Muscle layer of duodenum (tissue), 2 donors: ENCODE measurements at regions not wholly inside any gene's neighbourhood (a gene's known extent, or its start where the extent isn't known, plus 50 kb on each side); places are given as distances from the start of the nearest gene placed in this dataset.
"Not testable (repeated sequence)": the region's sequence is repeated elsewhere in the genome, so short reads cannot be mapped to it uniquely, and the experiment has no call there.

Experiments used
- H3K27ac ChIP-seq: one replicate; pipeline ENCODE4 v1.7.0; 2013; ENCODE audit warnings: mild to moderate bottlenecking, low read length
- H3K27me3 ChIP-seq: one replicate; pipeline ENCODE4 v1.7.0; 2013; ENCODE audit warnings: low read depth, mild to moderate bottlenecking, control low read depth, low read length
- H3K36me3 ChIP-seq, 2 donors: one replicate each; pipeline ENCODE4 v1.7.0; 2013; ENCODE audit warnings: low read length in 2 of 2, control low read depth in 1 of 2, mild to moderate bottlenecking in 1 of 2; ENCODE audit not compliant: insufficient read depth in 2 of 2, control insufficient read depth in 1 of 2
- H3K4me1 ChIP-seq, 2 donors: one replicate each; pipeline ENCODE4 v1.7.0; 2013; ENCODE audit warnings: low read length in 2 of 2, mild to moderate bottlenecking in 2 of 2, control low read depth in 1 of 2, moderate library complexity in 1 of 2; ENCODE audit not compliant: insufficient read depth in 2 of 2, control insufficient read depth in 1 of 2
- H3K4me3 ChIP-seq, 2 donors: one replicate each; pipeline ENCODE4 v1.7.0; 2013; ENCODE audit warnings: low read length in 2 of 2, low read depth in 1 of 2, mild to moderate bottlenecking in 1 of 2
- H3K9me3 ChIP-seq, 2 donors: one replicate each; pipeline ENCODE4 v1.7.0; 2013; ENCODE audit warnings: low read length in 2 of 2, control low read depth in 1 of 2, mild to moderate bottlenecking in 1 of 2; ENCODE audit not compliant: control insufficient read depth in 1 of 2
- donor health status: healthy.

- H3K36me3 ChIP-seq = no peaks in the 10 kb centered on the region
- H3K9me3 ChIP-seq = no peaks in the 10 kb centered on the region
- H3K27ac ChIP-seq = no peak overlapping the region
- no peaks in the 10 kb centered on the region for H3K27me3 ChIP-seq
- no peaks in the 10 kb centered on the region for H3K4me1 ChIP-seq
- H3K4me3 ChIP-seq = no peak overlapping the region
Measured at GRCh38 chr4:82247171-82247570, 126.6 kb downstream of the HNRNPD start.

GRCh38 chr4:82241534-82241933 lies 132.3 kb downstream of the HNRNPD start:
- no peak overlapping the region for H3K4me3 ChIP-seq
- H3K9me3 ChIP-seq = no peaks in the 10 kb centered on the region
- H3K27me3 ChIP-seq = no peaks in the 10 kb centered on the region
- H3K4me1 ChIP-seq = no peaks in the 10 kb centered on the region
- H3K36me3 ChIP-seq = no peaks in the 10 kb centered on the region
- no peak overlapping the region for H3K27ac ChIP-seq

GRCh38 chr4:82240410-82240809 lies 133.4 kb downstream of the HNRNPD start:
- no peaks in the 10 kb centered on the region for H3K27me3 ChIP-seq
- no peak overlapping the region for H3K4me3 ChIP-seq
- H3K4me1 ChIP-seq = no peaks in the 10 kb centered on the region
- H3K27ac ChIP-seq = no peak overlapping the region
- H3K36me3 ChIP-seq = no peaks in the 10 kb centered on the region
- no peaks in the 10 kb centered on the region for H3K9me3 ChIP-seq

- not testable (repeated sequence) for H3K9me3 ChIP-seq, H3K4me1 ChIP-seq, H3K27me3 ChIP-seq
Measured at GRCh38 chr4:82237142-82237541, 136.6 kb downstream of the HNRNPD start.

GRCh38 chr4:82235346-82235745 lies 138.4 kb downstream of the HNRNPD start:
- no peaks in the 10 kb centered on the region for H3K4me1 ChIP-seq
- H3K36me3 ChIP-seq = no peaks in the 10 kb centered on the region
- no peaks in the 10 kb centered on the region for H3K27me3 ChIP-seq
- no peak overlapping the region for H3K27ac ChIP-seq
- no peak overlapping the region for H3K4me3 ChIP-seq
- no peaks in the 10 kb centered on the region for H3K9me3 ChIP-seq

More at GRCh38 chr4:82237142-82237541, 136.6 kb downstream of the HNRNPD start:
- H3K27ac ChIP-seq, H3K4me3 ChIP-seq, H3K36me3 ChIP-seq: not testable (repeated sequence)

GRCh38 chr4:82232891-82233290 lies 140.9 kb downstream of the HNRNPD start:
- H3K4me3 ChIP-seq = no peak overlapping the region
- H3K36me3 ChIP-seq = no peaks in the 10 kb centered on the region
- H3K27me3 ChIP-seq = no peaks in the 10 kb centered on the region
- H3K4me1 ChIP-seq = no peaks in the 10 kb centered on the region
- no peaks in the 10 kb centered on the region for H3K9me3 ChIP-seq
- H3K27ac ChIP-seq = no peak overlapping the region

GRCh38 chr4:82231806-82232205 lies 142.0 kb downstream of the HNRNPD start:
- Histone ChIP-seq H3K27me3 (no peaks in the 10 kb centered on the region), H3K9me3 (no peaks in the 10 kb centered on the region), H3K4me1 (no peaks in the 10 kb centered on the region), H3K4me3 (no peak overlapping the region), H3K27ac (no peak overlapping the region), H3K36me3 (no peaks in the 10 kb centered on the region)

- Histone ChIP-seq H3K27me3 (no peaks in the 10 kb centered on the region), H3K4me3 (no peak overlapping the region), H3K36me3 (no peaks in the 10 kb centered on the region), H3K27ac (no peak overlapping the region), H3K9me3 (no peaks in the 10 kb centered on the region), H3K4me1 (no peaks in the 10 kb centered on the region)
Measured at GRCh38 chr4:82230306-82230705, 143.5 kb downstream of the HNRNPD start.

- Histone ChIP-seq H3K4me3 (no peak overlapping the region), H3K27me3 (no peaks in the 10 kb centered on the region)
Measured at GRCh38 chr4:82225030-82225429, 148.8 kb downstream of the HNRNPD start.

GRCh38 chr4:82223715-82224114 lies 150.1 kb downstream of the HNRNPD start:
- no peaks in the 10 kb centered on the region for H3K36me3 ChIP-seq
- no peak overlapping the region for H3K27ac ChIP-seq
- no peaks in the 10 kb centered on the region for H3K9me3 ChIP-seq

More at GRCh38 chr4:82225030-82225429, 148.8 kb downstream of the HNRNPD start:
- Histone ChIP-seq H3K9me3 (no peaks in the 10 kb centered on the region), H3K27ac (no peak overlapping the region), H3K36me3 (no peaks in the 10 kb centered on the region), H3K4me1 (no peaks in the 10 kb centered on the region)

GRCh38 chr4:82219346-82219745 lies 154.4 kb downstream of the HNRNPD start:
- no peaks in the 10 kb centered on the region for H3K4me1 ChIP-seq
- H3K27ac ChIP-seq = no peak overlapping the region
- no peak overlapping the region for H3K4me3 ChIP-seq
- H3K36me3 ChIP-seq = no peaks in the 10 kb centered on the region
- H3K27me3 ChIP-seq = no peaks in the 10 kb centered on the region
- H3K9me3 ChIP-seq = no peaks in the 10 kb centered on the region

More at GRCh38 chr4:82223715-82224114, 150.1 kb downstream of the HNRNPD start:
- H3K4me1 ChIP-seq = no peaks in the 10 kb centered on the region
- H3K4me3 ChIP-seq = no peak overlapping the region
- no peaks in the 10 kb centered on the region for H3K27me3 ChIP-seq

GRCh38 chr4:82217986-82218715 lies 155.6 kb downstream of the HNRNPD start:
- Histone ChIP-seq H3K4me3 (no peak overlapping the region), H3K4me1 (no peaks in the 10 kb centered on the region), H3K27ac (no peak overlapping the region), H3K9me3 (no peaks in the 10 kb centered on the region), H3K36me3 (no peaks in the 10 kb centered on the region), H3K27me3 (no peaks in the 10 kb centered on the region)
